ENCODE measurements at regions not wholly inside any gene's neighbourhood (a gene's known extent, or its start where the extent isn't known, plus 50 kb on each side); places are given as distances from the start of the nearest gene placed in this dataset.

GRCh38 chr15:92772626-92773244 is 117.2 kb upstream of the FAM174B start:
- Histone ChIP-seq H3K9me3 (replicated peaks; ENCODE audit: control insufficient read depth, insufficient read depth, low read length) (no peaks in the 10 kb centered on the region), H3K4me1 (ENCODE audit: control insufficient read depth, extremely low read depth, insufficient read depth, low read length) (no peaks in the 10 kb centered on the region), H3K4me2 (ENCODE audit: insufficient read depth, low read length) (no peak overlapping the region), H4K20me1 (replicated peaks; ENCODE audit: control insufficient read depth, extremely low read depth, insufficient read depth, low read length) (no peaks in the 10 kb centered on the region), H3K79me2 (ENCODE audit: control insufficient read depth, insufficient read depth, low read length) (no peaks in the 10 kb centered on the region), H3K27ac (ENCODE audit: insufficient read depth, low read depth, low read length) (no peak overlapping the region), H3K36me3 (ENCODE audit: control insufficient read depth in 2 of 2, extremely low read depth in 1 of 2, insufficient read depth in 2 of 2, low read length in 2 of 2) (no peaks in the 10 kb centered on the region), H3K9ac (replicated peaks; ENCODE audit: extremely low read depth, insufficient read depth, low read length) (no peak overlapping the region), H3K4me3 (replicated peaks in 1 of 3; ENCODE audit: insufficient read depth in 1 of 3, low read depth in 1 of 3, low read length in 3 of 3) (no peak overlapping the region), H3K27me3 (ENCODE audit: control insufficient read depth in 2 of 2, insufficient read depth in 2 of 2, low read length in 2 of 2) (no peaks in the 10 kb centered on the region), H2AFZ (ENCODE audit: low read depth, low read length) (no peak overlapping the region), H3K9me1 (replicated peaks; ENCODE audit: control insufficient read depth, extremely low read depth, insufficient read depth, low read length) (no peaks in the 10 kb centered on the region)
- TF ChIP-seq EZH2 (IDR thresholded peaks at IDR 0.05; ENCODE audit: borderline replicate concordance, low read depth, low read length, severe bottlenecking): no peak
- TF ChIP-seq MYC (IDR thresholded peaks at IDR 0.05; ENCODE audit: low read depth, low read length): no peak
- TF ChIP-seq MAX (IDR thresholded peaks at IDR 0.05; ENCODE audit: insufficient read depth, insufficient read length): no peak
- no peak for TF ChIP-seq POLR2AphosphoS5 (IDR thresholded peaks at IDR 0.05; ENCODE audit: insufficient read depth, low read depth, low read length)
- no peak for TF ChIP-seq JUN (IDR thresholded peaks at IDR 0.05; ENCODE audit: borderline replicate concordance, insufficient read depth, insufficient read length, low read depth)
- TF ChIP-seq FOS (IDR thresholded peaks at IDR 0.05; ENCODE audit: borderline replicate concordance, insufficient read depth, low read length): no peak
- no peak for TF ChIP-seq POLR2A (IDR thresholded peaks at IDR 0.05; ENCODE audit: low read depth, low read length)
- TF ChIP-seq CTCF (IDR thresholded peaks at IDR 0.05; ENCODE audit: extremely low read depth in 1 of 2, insufficient read depth in 1 of 2, low read depth in 1 of 2, low read length in 2 of 2): no peak
- TF ChIP-seq GATA2 (IDR thresholded peaks at IDR 0.05; ENCODE audit: insufficient read depth, insufficient read length, low read depth, low read length): no peak
- intact Hi-C loops (cut with micrococcal nuclease): no loop called here
- BruUV-seq (replicated peaks): no TSS peak
- DNase-seq (ENCODE audit: low read depth, low spot score) (no peak), FAIRE-seq (no peak)
- CTCF ChIA-PET: no interaction called here
- POLR2A ChIA-PET: no interaction called here
- dilution Hi-C loops (cut with MboI; ENCODE audit: extremely low pct_ligation_motif_present, low sequenced_read_pairs): no loop called here
